ENCODE measurements at regions not wholly inside any gene's neighbourhood (a gene's known extent, or its start where the extent isn't known, plus 50 kb on each side); places are given as distances from the start of the nearest gene placed in this dataset.

DNA sequence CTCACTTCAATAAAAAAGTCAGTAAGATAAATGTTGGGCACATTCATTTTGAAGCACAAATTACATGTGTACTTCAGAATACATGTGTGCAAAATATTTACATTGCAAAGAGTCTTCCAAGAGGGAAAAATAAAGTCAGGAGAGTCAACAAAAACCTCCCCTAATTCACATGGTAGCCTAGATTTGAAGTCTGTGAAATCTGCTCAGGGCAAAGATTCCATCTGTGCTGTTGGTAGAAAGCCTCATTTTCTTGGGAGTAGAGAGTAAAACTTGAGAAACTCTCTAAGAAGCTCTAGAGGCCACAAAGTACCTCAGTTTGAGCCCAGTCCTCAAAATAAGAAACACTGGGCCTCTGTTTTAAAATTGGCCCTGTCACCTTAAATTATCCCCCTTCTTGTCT is 303.4 kb downstream of the RAB28 start:
- Histone ChIP-seq H3K4me1 (ENCODE audit: insufficient read depth, low read length) (no peaks in the 10 kb centered on the region), H3K4me3 (ENCODE audit: low read length) (no peak overlapping the region), H3K27ac (ENCODE audit: low read depth in 1 of 2, low read length in 2 of 2) (no peak overlapping the region), H3K27me3 (ENCODE audit: control insufficient read depth in 1 of 2, insufficient read depth in 2 of 2, low read length in 2 of 2) (no peaks in the 10 kb centered on the region), H3K9me3 (ENCODE audit: control insufficient read depth in 1 of 2, insufficient read depth in 1 of 2, low read length in 2 of 2) (peaks cover 0 to 3% of the 10 kb centered on the region in 2 experiments), H3K36me3 (ENCODE audit: insufficient read depth, low read length) (no peaks in the 10 kb centered on the region)
- Mint-ChIP-seq H3K27me3 (no peaks in the 10 kb centered on the region), H3K36me3 (ENCODE audit: low read depth) (no peaks in the 10 kb centered on the region), H3K4me3 (no peak overlapping the region), H3K27ac (no peak overlapping the region), H3K4me1 (ENCODE audit: low read depth) (no peaks in the 10 kb centered on the region), H3K9me3 (peaks cover 3% of the 10 kb centered on the region)
- CTCF ChIA-PET = no interaction called here
- no peak for ATAC-seq (ENCODE audit: poor library complexity)
- TF ChIP-seq, protein P1, sequence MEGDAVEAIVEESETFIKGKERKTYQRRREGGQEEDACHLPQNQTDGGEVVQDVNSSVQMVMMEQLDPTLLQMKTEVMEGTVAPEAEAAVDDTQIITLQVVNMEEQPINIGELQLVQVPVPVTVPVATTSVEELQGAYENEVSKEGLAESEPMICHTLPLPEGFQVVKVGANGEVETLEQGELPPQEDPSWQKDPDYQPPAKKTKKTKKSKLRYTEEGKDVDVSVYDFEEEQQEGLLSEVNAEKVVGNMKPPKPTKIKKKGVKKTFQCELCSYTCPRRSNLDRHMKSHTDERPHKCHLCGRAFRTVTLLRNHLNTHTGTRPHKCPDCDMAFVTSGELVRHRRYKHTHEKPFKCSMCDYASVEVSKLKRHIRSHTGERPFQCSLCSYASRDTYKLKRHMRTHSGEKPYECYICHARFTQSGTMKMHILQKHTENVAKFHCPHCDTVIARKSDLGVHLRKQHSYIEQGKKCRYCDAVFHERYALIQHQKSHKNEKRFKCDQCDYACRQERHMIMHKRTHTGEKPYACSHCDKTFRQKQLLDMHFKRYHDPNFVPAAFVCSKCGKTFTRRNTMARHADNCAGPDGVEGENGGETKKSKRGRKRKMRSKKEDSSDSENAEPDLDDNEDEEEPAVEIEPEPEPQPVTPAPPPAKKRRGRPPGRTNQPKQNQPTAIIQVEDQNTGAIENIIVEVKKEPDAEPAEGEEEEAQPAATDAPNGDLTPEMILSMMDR (IDR thresholded peaks at IDR 0.05) = no peak
- intact Hi-C loops (cut with DNase I, micrococcal nuclease) = no loop called here
- POLR2A ChIA-PET = no interaction called here
- DNase-seq = no peak

DNA sequence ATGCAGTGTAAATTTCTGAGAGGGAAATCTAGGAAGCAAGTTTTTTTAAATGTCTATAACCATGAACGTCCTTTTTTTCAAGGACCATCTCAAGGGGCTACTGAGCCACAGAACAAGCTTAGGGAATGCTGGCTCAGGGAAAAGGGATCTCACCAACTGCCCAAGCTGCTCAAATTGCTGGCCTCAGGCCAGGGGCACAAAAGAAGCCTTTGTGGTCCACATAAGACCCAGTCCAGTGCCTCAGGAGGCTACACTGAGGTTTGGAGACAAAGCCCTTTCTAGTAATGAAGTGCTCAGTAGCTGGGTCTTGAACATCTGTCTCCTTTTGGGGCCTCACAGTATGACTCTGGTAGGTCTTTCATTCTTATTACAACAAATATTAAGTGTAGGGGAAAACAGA is 305.5 kb downstream of the RAB28 start:
- H3K4me1 ChIP-seq (ENCODE audit: insufficient read depth, low read length) = no peaks in the 10 kb centered on the region
- no peak for DNase-seq
- CTCF ChIA-PET = no interaction called here

DNA sequence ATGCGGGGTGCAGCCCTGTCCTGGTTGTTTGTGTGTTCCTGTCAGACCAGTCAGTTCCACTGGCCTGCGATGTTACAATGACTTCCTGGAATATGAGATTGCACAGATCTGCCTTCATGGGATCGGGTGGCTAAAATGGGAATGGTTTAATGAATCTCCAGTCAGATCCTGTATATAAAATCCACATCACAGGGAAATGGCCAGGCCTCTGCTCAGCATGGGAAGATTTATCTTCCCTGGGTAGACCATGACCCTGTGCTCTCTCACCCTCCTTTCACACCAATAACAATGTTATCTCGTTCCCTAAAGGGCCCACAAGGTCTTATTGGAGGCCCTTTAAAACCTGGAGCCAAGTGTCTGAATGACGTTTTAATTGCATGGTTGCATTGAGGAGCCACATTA is 307.4 kb downstream of the RAB28 start:
- TF ChIP-seq, protein P1 (IDR thresholded peaks at IDR 0.05) = no peak

More for the DNA sequence above, 305.5 kb downstream of the RAB28 start:
- Mint-ChIP-seq H3K27ac (no peak overlapping the region), H3K27me3 (no peaks in the 10 kb centered on the region), H3K4me1 (ENCODE audit: low read depth) (no peaks in the 10 kb centered on the region), H3K36me3 (ENCODE audit: low read depth) (no peaks in the 10 kb centered on the region), H3K9me3 (no peaks in the 10 kb centered on the region), H3K4me3 (no peak overlapping the region)
- no peak for ATAC-seq (ENCODE audit: poor library complexity)
- Histone ChIP-seq H3K27me3 (ENCODE audit: control insufficient read depth in 1 of 2, insufficient read depth in 2 of 2, low read length in 2 of 2) (no peaks in the 10 kb centered on the region), H3K9me3 (ENCODE audit: control insufficient read depth in 1 of 2, insufficient read depth in 1 of 2, low read length in 2 of 2) (no peaks in the 10 kb centered on the region), H3K36me3 (ENCODE audit: insufficient read depth, low read length) (no peaks in the 10 kb centered on the region), H3K4me3 (ENCODE audit: low read length) (no peak overlapping the region), H3K27ac (ENCODE audit: low read depth in 1 of 2, low read length in 2 of 2) (no peak overlapping the region)
- TF ChIP-seq, protein P1 (IDR thresholded peaks at IDR 0.05) = no peak
- intact Hi-C loops (cut with DNase I, micrococcal nuclease) = no loop called here
- POLR2A ChIA-PET = no interaction called here

More for the DNA sequence above, 307.4 kb downstream of the RAB28 start:
- CTCF ChIA-PET = no interaction called here
- ATAC-seq (ENCODE audit: poor library complexity) (no peak), DNase-seq (no peak)
- Histone ChIP-seq H3K27me3 (ENCODE audit: control insufficient read depth in 1 of 2, insufficient read depth in 2 of 2, low read length in 2 of 2) (no peaks in the 10 kb centered on the region), H3K4me1 (ENCODE audit: insufficient read depth, low read length) (no peaks in the 10 kb centered on the region), H3K4me3 (ENCODE audit: low read length) (no peak overlapping the region), H3K36me3 (ENCODE audit: insufficient read depth, low read length) (no peaks in the 10 kb centered on the region), H3K27ac (ENCODE audit: low read depth in 1 of 2, low read length in 2 of 2) (no peak overlapping the region), H3K9me3 (ENCODE audit: control insufficient read depth in 1 of 2, insufficient read depth in 1 of 2, low read length in 2 of 2) (no peaks in the 10 kb centered on the region)
- no peaks in the 10 kb centered on the region for H3K4me1 Mint-ChIP-seq (ENCODE audit: low read depth)
- intact Hi-C loops (cut with DNase I, micrococcal nuclease) = no loop called here
- no peaks in the 10 kb centered on the region for H3K27me3 Mint-ChIP-seq
- H3K27ac Mint-ChIP-seq = no peak overlapping the region
- H3K9me3 Mint-ChIP-seq = no peaks in the 10 kb centered on the region
- no peaks in the 10 kb centered on the region for H3K36me3 Mint-ChIP-seq (ENCODE audit: low read depth)
- POLR2A ChIA-PET = no interaction called here
- no peak overlapping the region for H3K4me3 Mint-ChIP-seq
